ENCODE measurements at regions not wholly inside any gene's neighbourhood (a gene's known extent, or its start where the extent isn't known, plus 50 kb on each side); places are given as distances from the start of the nearest gene placed in this dataset.

- TF ChIP-seq CTCF (IDR thresholded peaks at IDR 0.05), result no peak
- no peak for TF ChIP-seq POLR2AphosphoS5 (IDR thresholded peaks at IDR 0.05)
Observed at GRCh38 chr6:135616655-135617054, 119.1 kb upstream of the AHI1 start.

All from breast epithelium (tissue), 3 donors.